Dermis microvascular lymphatic vessel endothelial cell (primary cell): ENCODE measurements at regions not wholly inside any gene's neighbourhood (a gene's known extent, or its start where the extent isn't known, plus 50 kb on each side); places are given as distances from the start of the nearest gene placed in this dataset.
"Not testable (repeated sequence)": the region's sequence is repeated elsewhere in the genome, so short reads cannot be mapped to it uniquely, and the experiment has no call there.

Experiments used
- DNase-seq, 2 donors: peaks; one replicate each; pipeline versions ENCODE4 v3.0.0 to v3.0.0-alpha.2; 2010; ENCODE audit warnings: low read depth in 2 of 2

GRCh38 chr3:98644168-98644567, 50.8 kb upstream of the CPOX start:
- DNase-seq, result no peak

- DNase-seq, result no peak
These were observed 51.6 kb upstream of the CPOX start for GRCh38 chr3:98645039-98645438.

GRCh38 chr3:98646680-98647079, 53.3 kb upstream of the CPOX start:
- DNase-seq, result no peak

GRCh38 chr3:98647197-98647596, 53.8 kb upstream of the CPOX start:
- DNase-seq, result no peak

GRCh38 chr3:98650971-98651779, 57.8 kb upstream of the CPOX start:
- DNase-seq, result no peak

- no peak for DNase-seq
These were observed 58.3 kb upstream of the CPOX start for GRCh38 chr3:98651780-98652077.

GRCh38 chr3:98655666-98656065, 62.3 kb upstream of the CPOX start:
- peak; percentile 82 to 93 for DNase-seq

GRCh38 chr3:98657457-98657856, 64.0 kb upstream of the CPOX start:
- peak in 1 of 2 donors; percentile 12 for DNase-seq

- DNase-seq, result no peak
These were observed 69.3 kb upstream of the CPOX start for GRCh38 chr3:98662699-98663098.

GRCh38 chr3:98670020-98670419, 76.6 kb upstream of the CPOX start:
- DNase-seq, result no peak

GRCh38 chr3:98679986-98680385, 83.2 kb upstream of the ST3GAL6 start:
- DNase-seq, result no peak

GRCh38 chr3:98680723-98681122, 82.4 kb upstream of the ST3GAL6 start:
- DNase-seq, result no peak

GRCh38 chr3:98681486-98681885, 81.7 kb upstream of the ST3GAL6 start:
- DNase-seq, result no peak

- not testable (repeated sequence) for DNase-seq
These were observed 80.7 kb upstream of the ST3GAL6 start for GRCh38 chr3:98682391-98682790.

GRCh38 chr3:98688363-98688762, 74.8 kb upstream of the ST3GAL6 start:
- no peak for DNase-seq

- no peak for DNase-seq
These were observed 72.3 kb upstream of the ST3GAL6 start for GRCh38 chr3:98690876-98691275.

GRCh38 chr3:98691897-98692296, 71.2 kb upstream of the ST3GAL6 start:
- DNase-seq, result peak; percentile 91 to 97

- DNase-seq, result peak; percentile 89 to 90
These were observed 70.2 kb upstream of the ST3GAL6 start for GRCh38 chr3:98692787-98693473.

GRCh38 chr3:98695796-98696195, 67.3 kb upstream of the ST3GAL6 start:
- DNase-seq, result peak; percentile 73 to 75

GRCh38 chr3:98696296-98696695, 66.8 kb upstream of the ST3GAL6 start:
- DNase-seq, result not testable (repeated sequence)

- DNase-seq, result no peak
These were observed 65.9 kb upstream of the ST3GAL6 start for GRCh38 chr3:98697225-98697624.

GRCh38 chr3:98699132-98699531, 64.0 kb upstream of the ST3GAL6 start:
- DNase-seq, result no peak

- no peak for DNase-seq
These were observed 62.0 kb upstream of the ST3GAL6 start for GRCh38 chr3:98701071-98701675.
